ENCODE measurements at regions not wholly inside any gene's neighbourhood (a gene's known extent, or its start where the extent isn't known, plus 50 kb on each side); places are given as distances from the start of the nearest gene placed in this dataset.

GRCh38 chr18:45430041-45430440 lies 185.2 kb upstream of the SLC14A2 start:
- no peak for DNase-seq (ENCODE audit: low spot score)

- no peak for DNase-seq (ENCODE audit: low spot score)
Measured at GRCh38 chr18:45435810-45436209, 179.5 kb upstream of the SLC14A2 start.

GRCh38 chr18:45437366-45437765 lies 177.9 kb upstream of the SLC14A2 start:
- DNase-seq (ENCODE audit: low spot score) = no peak

GRCh38 chr18:45439851-45440645 lies 175.2 kb upstream of the SLC14A2 start:
- no peak for DNase-seq (ENCODE audit: low spot score)

GRCh38 chr18:45441110-45441847 lies 174.0 kb upstream of the SLC14A2 start:
- no peak for DNase-seq (ENCODE audit: low spot score)

- DNase-seq (ENCODE audit: low spot score) = no peak
Measured at GRCh38 chr18:45444040-45444439, 171.2 kb upstream of the SLC14A2 start.

- no peak for DNase-seq (ENCODE audit: low spot score)
Measured at GRCh38 chr18:45447355-45448265, 167.7 kb upstream of the SLC14A2 start.

GRCh38 chr18:45448871-45449270 lies 166.4 kb upstream of the SLC14A2 start:
- DNase-seq (ENCODE audit: low spot score) = no peak

- DNase-seq (ENCODE audit: low spot score) = no peak
Measured at GRCh38 chr18:45449418-45450227, 165.7 kb upstream of the SLC14A2 start.

- no peak for DNase-seq (ENCODE audit: low spot score)
Measured at GRCh38 chr18:45456090-45457021, 158.9 kb upstream of the SLC14A2 start.

GRCh38 chr18:45458033-45458432 lies 157.2 kb upstream of the SLC14A2 start:
- DNase-seq (ENCODE audit: low spot score) = no peak

- DNase-seq (ENCODE audit: low spot score) = no peak
Measured at GRCh38 chr18:45462179-45462578, 153.1 kb upstream of the SLC14A2 start.

GRCh38 chr18:45463451-45463850 lies 151.8 kb upstream of the SLC14A2 start:
- DNase-seq (ENCODE audit: low spot score) = no peak

- DNase-seq (ENCODE audit: low spot score) = no peak
Measured at GRCh38 chr18:45464619-45465018, 150.7 kb upstream of the SLC14A2 start.

- DNase-seq (ENCODE audit: low spot score) = no peak
Measured at GRCh38 chr18:45467293-45467692, 148.0 kb upstream of the SLC14A2 start.

- no peak for DNase-seq (ENCODE audit: low spot score)
Measured at GRCh38 chr18:45467945-45468344, 147.3 kb upstream of the SLC14A2 start.

GRCh38 chr18:45478889-45479288 lies 136.4 kb upstream of the SLC14A2 start:
- DNase-seq (ENCODE audit: low spot score) = no peak

GRCh38 chr18:45480219-45481015 lies 134.9 kb upstream of the SLC14A2 start:
- no peak for DNase-seq (ENCODE audit: low spot score)

GRCh38 chr18:45481821-45482220 lies 133.5 kb upstream of the SLC14A2 start:
- DNase-seq (ENCODE audit: low spot score) = no peak

- no peak for DNase-seq (ENCODE audit: low spot score)
Measured at GRCh38 chr18:45482286-45482685, 133.0 kb upstream of the SLC14A2 start.
